ENCODE measurements at regions not wholly inside any gene's neighbourhood (a gene's known extent, or its start where the extent isn't known, plus 50 kb on each side); places are given as distances from the start of the nearest gene placed in this dataset.

DNA sequence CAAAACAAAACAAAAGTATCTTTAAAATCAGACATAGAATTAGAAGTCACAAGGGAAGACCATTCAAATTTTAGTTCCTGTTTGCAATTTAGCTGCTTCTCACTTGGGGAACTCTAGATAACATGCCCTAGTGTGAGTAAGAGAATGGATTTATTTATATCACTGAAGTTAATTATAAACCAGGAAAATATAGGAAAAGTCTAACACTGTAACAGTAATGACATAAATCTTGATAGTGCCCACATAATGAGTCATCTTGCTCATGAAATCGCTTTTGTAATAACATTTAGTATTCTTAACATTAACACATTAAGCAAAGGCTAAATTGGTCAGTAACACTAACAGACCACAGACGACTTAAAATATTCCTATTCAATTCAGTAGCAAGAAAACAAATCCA is 710.7 kb downstream of the STPG2 start:
- TF ChIP-seq POLR2A (IDR thresholded peaks at IDR 0.05; ENCODE audit: borderline replicate concordance, extremely low read depth, insufficient read depth, insufficient read length) (no peak), JUND (IDR thresholded peaks at IDR 0.05) (no peak), POLR2AphosphoS5 (IDR thresholded peaks at IDR 0.05; ENCODE audit: low read depth, low read length) (no peak), ELF1 (IDR thresholded peaks at IDR 0.05; ENCODE audit: borderline replicate concordance, low read depth) (no peak), ZNF274 (IDR thresholded peaks at IDR 0.05; ENCODE audit: low read depth, low read length) (no peak), ZFX (IDR thresholded peaks at IDR 0.05) (no peak), EZH2phosphoT487 (IDR thresholded peaks at IDR 0.05; ENCODE audit: borderline replicate concordance) (no peak), CEBPB (IDR thresholded peaks at IDR 0.05; ENCODE audit: low read depth) (no peak), EGR1 (IDR thresholded peaks at IDR 0.05; ENCODE audit: low read depth) (no peak), RAD21 (IDR thresholded peaks at IDR 0.05; ENCODE audit: low read depth) (no peak)
- TF ChIP-seq, protein P1, sequence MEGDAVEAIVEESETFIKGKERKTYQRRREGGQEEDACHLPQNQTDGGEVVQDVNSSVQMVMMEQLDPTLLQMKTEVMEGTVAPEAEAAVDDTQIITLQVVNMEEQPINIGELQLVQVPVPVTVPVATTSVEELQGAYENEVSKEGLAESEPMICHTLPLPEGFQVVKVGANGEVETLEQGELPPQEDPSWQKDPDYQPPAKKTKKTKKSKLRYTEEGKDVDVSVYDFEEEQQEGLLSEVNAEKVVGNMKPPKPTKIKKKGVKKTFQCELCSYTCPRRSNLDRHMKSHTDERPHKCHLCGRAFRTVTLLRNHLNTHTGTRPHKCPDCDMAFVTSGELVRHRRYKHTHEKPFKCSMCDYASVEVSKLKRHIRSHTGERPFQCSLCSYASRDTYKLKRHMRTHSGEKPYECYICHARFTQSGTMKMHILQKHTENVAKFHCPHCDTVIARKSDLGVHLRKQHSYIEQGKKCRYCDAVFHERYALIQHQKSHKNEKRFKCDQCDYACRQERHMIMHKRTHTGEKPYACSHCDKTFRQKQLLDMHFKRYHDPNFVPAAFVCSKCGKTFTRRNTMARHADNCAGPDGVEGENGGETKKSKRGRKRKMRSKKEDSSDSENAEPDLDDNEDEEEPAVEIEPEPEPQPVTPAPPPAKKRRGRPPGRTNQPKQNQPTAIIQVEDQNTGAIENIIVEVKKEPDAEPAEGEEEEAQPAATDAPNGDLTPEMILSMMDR (IDR thresholded peaks at IDR 0.05 in 2 of 3, conservative IDR thresholded peaks at IDR 0.05 in 1 of 3; ENCODE audit: borderline replicate concordance in 1 of 3, insufficient read depth in 1 of 3, low read depth in 2 of 3, low read length in 2 of 3) = no peak
- TF ChIP-seq, protein P2, sequence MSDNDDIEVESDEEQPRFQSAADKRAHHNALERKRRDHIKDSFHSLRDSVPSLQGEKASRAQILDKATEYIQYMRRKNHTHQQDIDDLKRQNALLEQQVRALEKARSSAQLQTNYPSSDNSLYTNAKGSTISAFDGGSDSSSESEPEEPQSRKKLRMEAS (IDR thresholded peaks at IDR 0.05) = no peak
- TF ChIP-seq, protein P3, sequence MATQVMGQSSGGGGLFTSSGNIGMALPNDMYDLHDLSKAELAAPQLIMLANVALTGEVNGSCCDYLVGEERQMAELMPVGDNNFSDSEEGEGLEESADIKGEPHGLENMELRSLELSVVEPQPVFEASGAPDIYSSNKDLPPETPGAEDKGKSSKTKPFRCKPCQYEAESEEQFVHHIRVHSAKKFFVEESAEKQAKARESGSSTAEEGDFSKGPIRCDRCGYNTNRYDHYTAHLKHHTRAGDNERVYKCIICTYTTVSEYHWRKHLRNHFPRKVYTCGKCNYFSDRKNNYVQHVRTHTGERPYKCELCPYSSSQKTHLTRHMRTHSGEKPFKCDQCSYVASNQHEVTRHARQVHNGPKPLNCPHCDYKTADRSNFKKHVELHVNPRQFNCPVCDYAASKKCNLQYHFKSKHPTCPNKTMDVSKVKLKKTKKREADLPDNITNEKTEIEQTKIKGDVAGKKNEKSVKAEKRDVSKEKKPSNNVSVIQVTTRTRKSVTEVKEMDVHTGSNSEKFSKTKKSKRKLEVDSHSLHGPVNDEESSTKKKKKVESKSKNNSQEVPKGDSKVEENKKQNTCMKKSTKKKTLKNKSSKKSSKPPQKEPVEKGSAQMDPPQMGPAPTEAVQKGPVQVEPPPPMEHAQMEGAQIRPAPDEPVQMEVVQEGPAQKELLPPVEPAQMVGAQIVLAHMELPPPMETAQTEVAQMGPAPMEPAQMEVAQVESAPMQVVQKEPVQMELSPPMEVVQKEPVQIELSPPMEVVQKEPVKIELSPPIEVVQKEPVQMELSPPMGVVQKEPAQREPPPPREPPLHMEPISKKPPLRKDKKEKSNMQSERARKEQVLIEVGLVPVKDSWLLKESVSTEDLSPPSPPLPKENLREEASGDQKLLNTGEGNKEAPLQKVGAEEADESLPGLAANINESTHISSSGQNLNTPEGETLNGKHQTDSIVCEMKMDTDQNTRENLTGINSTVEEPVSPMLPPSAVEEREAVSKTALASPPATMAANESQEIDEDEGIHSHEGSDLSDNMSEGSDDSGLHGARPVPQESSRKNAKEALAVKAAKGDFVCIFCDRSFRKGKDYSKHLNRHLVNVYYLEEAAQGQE (IDR thresholded peaks at IDR 0.05; ENCODE audit: low read depth) = no peak
